Thyroid gland (tissue), 4 donors: ENCODE measurements at regions not wholly inside any gene's neighbourhood (a gene's known extent, or its start where the extent isn't known, plus 50 kb on each side); places are given as distances from the start of the nearest gene placed in this dataset.

Source experiments
- DNase-seq, 2 donors: peaks; one replicate each; pipeline ENCODE4 v3.0.0-alpha.2; 2019
- H3K27ac ChIP-seq, 3 donors: fragments of 200-600 bp; sonication (generic); 1 replicate in 2 of 3; 2 replicates in 1 of 3; pipeline ENCODE4 v1.5.1; 2016 to 2019; ENCODE audit warnings: mild to moderate bottlenecking in 1 of 3, moderate library complexity in 1 of 3
- H3K27me3 ChIP-seq: fragments of 200-600 bp; sonication (generic); one replicate; pipeline ENCODE4 v1.5.1; 2019
- H3K36me3 ChIP-seq, 2 donors: fragments of 200-600 bp; sonication (generic); one replicate each; pipeline ENCODE4 v1.5.1; 2016 to 2019
- H3K4me1 ChIP-seq, 2 donors: fragments of 200-600 bp; sonication (generic); one replicate each; pipeline ENCODE4 v1.5.1; 2017 to 2019
- H3K4me3 ChIP-seq, 3 donors: fragments of 200-600 bp; sonication (generic); replicated peaks in 1 of 3; 1 replicate in 2 of 3; 2 replicates in 1 of 3; pipeline ENCODE4 v1.5.1; 2016; ENCODE audit warnings: mild to moderate bottlenecking in 1 of 3
- H3K9me3 ChIP-seq: fragments of 200-600 bp; sonication (generic); one replicate; pipeline ENCODE4 v1.5.1; 2017
- CTCF ChIP-seq, 6 experiments: fragments of 200-600 bp in 3 of 6; fragments of 450-650 bp in 3 of 6; sonication (generic) in 3 of 6; IDR thresholded peaks; one replicate each; pipeline ENCODE4 v1.5.1; 2016 to 2019; ENCODE audit warnings: antibody characterized with exemption in 6 of 6, mild to moderate bottlenecking in 2 of 6, inconsistent platforms in 1 of 6, moderate library complexity in 1 of 6
- POLR2A ChIP-seq, 2 donors: fragments of 450-650 bp; IDR thresholded peaks; one replicate each; pipeline ENCODE4 v1.6.1; 2017; ENCODE audit warnings: antibody characterized with exemption in 2 of 2, mild to moderate bottlenecking in 2 of 2, moderate library complexity in 1 of 2
- WGBS, 2 donors: methylation state at CpG; one replicate each; pipeline ENCODE4 v1.1.5; 2017; 5-methylcytosine and 5-hydroxymethylcytosine counted together
- intact Hi-C: fragments of 100-400 bp; cut with DNase I; formaldehyde crosslinking; loops from one replicate; pipeline ENCODE4 v1.15.1; 2023

- Histone ChIP-seq H3K27ac (no peak overlapping the region), H3K36me3 (no peaks in the 10 kb centered on the region), H3K9me3 (no peaks in the 10 kb centered on the region), H3K4me1 (no peaks in the 10 kb centered on the region), H3K27me3 (no peaks in the 10 kb centered on the region), H3K4me3 (no peak overlapping the region)
- DNase-seq, result no peak
- TF ChIP-seq POLR2A (IDR thresholded peaks at IDR 0.05) (no peak), CTCF (IDR thresholded peaks at IDR 0.05) (no peak)
- intact Hi-C loops, result no loop called here
- WGBS, 2 donors, result 81 to 88% methylated on average over 3 of the region's 3 CpGs
Observed at GRCh38 chr4:132556316-132556715, 592.8 kb upstream of the PCDH10 start.

- DNase-seq, result no peak
- Histone ChIP-seq H3K27ac (no peak overlapping the region), H3K4me3 (no peak overlapping the region), H3K4me1 (no peaks in the 10 kb centered on the region), H3K27me3 (no peaks in the 10 kb centered on the region), H3K36me3 (no peaks in the 10 kb centered on the region), H3K9me3 (no peaks in the 10 kb centered on the region)
- no peak for TF ChIP-seq CTCF (IDR thresholded peaks at IDR 0.05)
- TF ChIP-seq POLR2A (IDR thresholded peaks at IDR 0.05), result no peak
- intact Hi-C loops, result no loop called here
Observed at GRCh38 chr4:132557660-132558059, 591.4 kb upstream of the PCDH10 start.

GRCh38 chr4:132564920-132565319, 584.2 kb upstream of the PCDH10 start:
- intact Hi-C loops, result no loop called here
- TF ChIP-seq POLR2A (IDR thresholded peaks at IDR 0.05) (no peak), CTCF (IDR thresholded peaks at IDR 0.05) (no peak)
- DNase-seq, result no peak

GRCh38 chr4:132565542-132565941, 583.6 kb upstream of the PCDH10 start:
- WGBS, 2 donors, result 71 to 86% methylated on average over 2 of the region's 2 CpGs
- no peaks in the 10 kb centered on the region for H3K27me3 ChIP-seq

More at GRCh38 chr4:132564920-132565319, 584.2 kb upstream of the PCDH10 start:
- Histone ChIP-seq H3K27ac (no peak overlapping the region), H3K4me3 (no peak overlapping the region), H3K4me1 (no peaks in the 10 kb centered on the region), H3K27me3 (no peaks in the 10 kb centered on the region), H3K9me3 (no peaks in the 10 kb centered on the region), H3K36me3 (no peaks in the 10 kb centered on the region)
- WGBS, 2 donors, result 44 to 57% methylated on average over 1 of the region's 1 CpG

GRCh38 chr4:132572210-132572609, 576.9 kb upstream of the PCDH10 start:
- intact Hi-C loops, result no loop called here
- WGBS, 2 donors, result 37 to 58% methylated on average over 6 of the region's 6 CpGs
- H3K36me3 ChIP-seq, result no peaks in the 10 kb centered on the region

More at GRCh38 chr4:132565542-132565941, 583.6 kb upstream of the PCDH10 start:
- TF ChIP-seq CTCF (IDR thresholded peaks at IDR 0.05) (no peak), POLR2A (IDR thresholded peaks at IDR 0.05) (no peak)
- intact Hi-C loops, result no loop called here
- Histone ChIP-seq H3K27ac (no peak overlapping the region), H3K4me1 (no peaks in the 10 kb centered on the region), H3K4me3 (no peak overlapping the region), H3K9me3 (no peaks in the 10 kb centered on the region), H3K36me3 (no peaks in the 10 kb centered on the region)
- no peak for DNase-seq

More at GRCh38 chr4:132572210-132572609, 576.9 kb upstream of the PCDH10 start:
- Histone ChIP-seq H3K9me3 (no peaks in the 10 kb centered on the region), H3K4me3 (no peak overlapping the region), H3K4me1 (no peaks in the 10 kb centered on the region), H3K27ac (no peak overlapping the region), H3K27me3 (no peaks in the 10 kb centered on the region)
- no peak for DNase-seq
- no peak for TF ChIP-seq CTCF (IDR thresholded peaks at IDR 0.05)
